ENCODE measurements at regions not wholly inside any gene's neighbourhood (a gene's known extent, or its start where the extent isn't known, plus 50 kb on each side); places are given as distances from the start of the nearest gene placed in this dataset.

GRCh38 chr1:75984781-75985180 lies 52.6 kb upstream of the ASB17 start:
- DNase-seq: no peak

DNA sequence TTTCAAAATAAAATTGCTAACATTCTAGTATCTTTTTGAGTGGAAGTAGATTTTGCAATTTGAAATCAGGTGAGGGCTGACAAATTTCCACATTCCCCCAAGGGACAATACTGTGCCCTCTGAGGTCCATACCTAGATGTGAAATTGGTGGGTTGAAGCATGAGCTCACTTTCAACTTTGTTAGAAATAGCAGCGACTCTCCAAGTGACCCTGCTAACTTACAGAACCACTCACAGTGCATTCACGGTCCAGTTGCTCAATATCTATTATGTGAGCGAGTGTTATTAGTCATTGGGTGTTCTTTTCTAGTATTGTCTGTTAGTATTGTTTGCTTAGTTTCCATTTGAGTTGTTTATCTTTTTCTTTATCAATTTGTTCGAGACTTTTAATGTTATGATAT lies 53.6 kb upstream of the ASB17 start:
- DNase-seq: no peak

- DNase-seq: no peak
These were observed 54.3 kb upstream of the ASB17 start for GRCh38 chr1:75986478-75986877.

GRCh38 chr1:75989121-75989520 lies 56.9 kb upstream of the ASB17 start:
- DNase-seq: no peak

GRCh38 chr1:75990686-75991085 lies 58.5 kb upstream of the ASB17 start:
- DNase-seq: no peak

DNA sequence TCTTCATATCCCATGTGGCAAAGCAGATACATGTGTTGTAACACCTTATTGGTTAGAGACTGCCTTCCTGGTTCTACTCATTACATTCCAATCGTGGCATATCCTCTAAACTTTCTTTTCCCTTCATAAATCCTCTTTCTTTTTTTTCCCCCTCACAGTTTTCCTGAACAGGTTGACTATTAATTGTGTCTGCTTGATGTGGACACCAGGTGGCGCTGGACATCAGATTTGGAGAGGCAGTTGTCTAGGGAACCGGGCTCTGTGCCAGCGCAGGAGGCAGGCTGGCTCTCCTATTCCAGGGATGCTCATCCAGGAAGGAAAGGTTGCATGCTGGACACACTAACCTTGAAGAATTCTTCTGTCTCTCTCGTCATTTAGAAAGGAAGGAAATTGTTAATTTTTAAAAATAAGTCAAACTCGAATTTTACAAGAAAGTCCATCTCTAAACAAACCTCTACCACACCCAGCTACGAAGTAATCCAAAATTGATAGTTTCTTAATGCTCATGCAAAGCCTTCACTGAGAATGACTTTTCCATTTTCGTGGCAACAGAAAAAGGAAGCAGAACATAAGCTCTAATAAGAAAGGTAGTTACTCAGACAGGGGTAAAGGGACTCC lies 59.4 kb upstream of the ASB17 start:
- DNase-seq: peak; percentile 74

- no peak for DNase-seq
These were observed 60.1 kb upstream of the ASB17 start for GRCh38 chr1:75992312-75992711.

DNA sequence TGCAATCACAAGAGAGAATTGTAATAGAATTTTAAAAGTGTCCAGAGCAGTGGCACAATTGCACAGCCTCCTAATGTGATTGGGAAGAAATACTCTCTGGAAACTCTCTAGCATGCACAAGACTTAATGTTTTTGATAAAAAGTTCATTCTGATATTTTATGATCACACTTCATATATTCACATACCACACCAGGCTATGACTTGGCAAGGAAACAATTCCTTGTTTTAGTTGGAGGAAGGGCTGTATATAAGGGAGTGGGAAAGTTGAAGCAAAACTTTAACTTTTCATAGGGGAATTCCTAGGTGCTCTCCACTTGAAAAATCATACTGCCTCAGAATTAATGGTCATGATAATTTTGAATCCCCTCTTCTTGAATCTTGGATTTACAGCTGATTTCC lies 61.5 kb upstream of the ASB17 start:
- no peak for DNase-seq

GRCh38 chr1:75996196-75996595 lies 64.0 kb upstream of the ASB17 start:
- no peak for DNase-seq

- no peak for DNase-seq
These were observed 66.8 kb upstream of the ASB17 start for GRCh38 chr1:75999034-75999433.

- no peak for DNase-seq
These were observed 70.6 kb upstream of the ST6GALNAC3 start for GRCh38 chr1:76003946-76004345.

DNA sequence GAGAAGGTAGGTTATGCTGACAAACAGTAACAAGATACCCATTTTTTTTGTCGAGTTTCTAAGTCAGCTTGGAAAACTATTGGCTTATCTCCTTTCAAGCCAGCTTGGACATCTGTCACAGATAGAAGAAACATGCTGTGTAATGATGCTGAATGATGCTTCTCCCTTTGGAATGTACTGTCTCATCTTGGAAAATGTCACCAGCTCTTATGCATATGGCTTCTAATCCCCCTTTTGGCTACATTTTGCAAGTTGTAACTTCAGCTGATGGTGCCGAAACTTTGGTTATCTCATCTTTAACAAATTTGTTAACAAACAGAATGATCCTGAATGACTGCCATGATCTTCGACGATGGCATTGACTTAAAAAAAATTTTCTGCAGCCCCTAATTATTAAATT lies 68.8 kb upstream of the ST6GALNAC3 start:
- DNase-seq: no peak

- DNase-seq: no peak
These were observed 68.3 kb upstream of the ST6GALNAC3 start for GRCh38 chr1:76006234-76006633.

GRCh38 chr1:76010802-76011201 lies 63.7 kb upstream of the ST6GALNAC3 start:
- DNase-seq: no peak

DNA sequence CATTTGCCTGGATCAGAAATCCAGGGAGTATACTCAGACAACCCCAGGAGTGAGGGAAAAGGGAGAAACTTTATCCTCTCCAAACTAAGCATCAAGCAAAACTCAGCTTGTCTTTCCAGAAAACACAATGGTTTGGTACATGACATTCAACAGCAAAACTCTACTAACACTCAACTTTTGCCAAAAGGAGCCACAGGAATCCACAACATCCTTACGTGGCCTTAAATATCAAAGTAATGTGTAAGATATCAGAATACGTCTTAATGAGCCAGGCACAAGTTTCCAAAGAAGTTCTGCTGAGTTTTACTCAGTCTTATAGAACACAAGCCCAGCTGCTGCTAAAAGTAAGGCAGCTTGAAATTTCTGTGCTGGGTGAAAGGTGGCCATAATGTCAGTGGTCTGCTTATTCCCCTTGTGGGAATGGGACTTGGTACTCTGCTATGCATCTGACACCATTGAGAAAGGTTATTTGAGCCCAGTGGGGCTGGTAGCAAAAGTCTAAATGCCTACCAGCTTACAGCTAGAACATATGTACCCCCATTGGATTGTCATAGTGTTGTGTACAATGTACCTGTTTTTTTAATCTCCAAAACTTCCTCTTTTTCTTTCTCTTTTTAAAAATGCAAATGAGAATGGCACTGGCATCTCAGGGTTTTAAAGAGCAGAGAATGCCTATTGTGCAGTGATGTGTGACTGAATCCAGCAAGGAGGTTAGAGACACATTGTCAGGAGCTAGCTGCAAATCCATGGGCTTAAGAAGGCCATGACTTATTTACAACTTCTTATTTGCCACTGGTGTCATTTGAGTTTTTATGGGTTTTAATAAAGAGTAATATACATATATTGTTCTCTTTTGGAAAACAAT lies 62.0 kb upstream of the ST6GALNAC3 start:
- DNase-seq: no peak

DNA sequence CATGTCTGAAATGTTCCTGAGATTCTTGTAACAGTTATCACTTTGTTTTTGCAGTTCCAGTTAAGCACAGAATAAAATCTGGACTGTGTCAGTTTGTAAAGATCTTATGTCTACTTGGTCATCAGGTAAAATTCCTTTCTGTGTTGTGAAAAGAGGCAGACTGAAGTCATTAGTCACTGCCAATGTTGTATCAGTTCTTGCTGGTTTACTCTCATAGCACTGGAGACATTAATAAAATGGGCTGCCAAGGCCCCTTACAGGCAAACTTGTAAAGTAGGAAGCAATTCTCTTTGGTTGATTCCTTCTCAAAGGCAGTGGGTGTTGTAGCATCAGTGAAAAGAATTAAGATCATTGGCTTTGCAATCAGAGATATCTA lies 61.4 kb upstream of the ST6GALNAC3 start:
- no peak for DNase-seq

DNA sequence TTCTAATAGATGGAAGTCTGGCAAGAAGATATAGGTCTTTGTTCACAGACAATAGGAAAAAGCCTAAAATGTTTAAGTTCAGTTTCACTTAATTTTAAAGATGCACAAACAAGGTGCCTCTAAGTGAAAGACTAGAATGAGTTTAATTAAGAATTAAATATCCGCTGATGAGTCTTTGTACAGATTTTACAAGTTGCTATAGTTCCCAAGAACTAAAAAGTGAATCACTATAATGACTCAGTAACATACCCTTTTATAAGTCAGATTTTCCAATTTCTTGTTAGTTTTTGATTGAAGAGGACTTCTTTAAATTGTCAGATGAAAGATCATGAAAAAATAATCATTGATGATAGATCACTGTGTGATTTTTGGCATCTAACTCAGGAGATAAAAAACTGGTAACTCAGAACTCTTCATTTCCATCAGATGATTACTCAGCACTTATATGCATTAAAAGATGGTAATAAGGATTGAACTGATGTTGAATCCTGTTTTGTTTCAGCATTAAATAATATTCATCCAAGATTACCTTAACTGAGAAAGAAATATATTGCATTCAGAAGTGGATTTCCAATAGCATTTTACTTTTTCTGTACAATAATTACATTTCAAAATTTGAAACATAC lies 59.0 kb upstream of the ST6GALNAC3 start:
- no peak for DNase-seq

DNA sequence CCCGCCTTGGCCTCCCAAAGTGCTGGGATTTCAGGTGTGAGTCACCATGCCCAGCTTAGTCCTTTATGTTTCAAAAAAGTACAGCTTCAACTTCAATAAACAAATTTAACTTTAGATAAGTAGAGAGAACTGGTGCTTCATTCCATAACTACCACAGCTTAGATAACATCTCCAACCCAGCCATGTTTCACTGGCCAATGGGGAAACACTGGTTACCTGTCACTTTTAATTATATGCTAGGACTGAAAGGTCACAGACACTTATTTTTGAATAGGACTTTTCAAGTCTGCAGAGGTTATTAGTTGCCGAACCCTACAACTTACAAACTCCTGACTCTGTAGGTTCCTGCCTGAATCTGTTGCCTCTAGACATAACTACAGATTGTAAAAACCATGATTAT lies 56.5 kb upstream of the ST6GALNAC3 start:
- DNase-seq: no peak

- DNase-seq: no peak
These were observed 52.7 kb upstream of the ST6GALNAC3 start for GRCh38 chr1:76021846-76022245.

GRCh38 chr1:76023669-76024435 lies 50.7 kb upstream of the ST6GALNAC3 start:
- no peak for DNase-seq
